ENCODE measurements at regions not wholly inside any gene's neighbourhood (a gene's known extent, or its start where the extent isn't known, plus 50 kb on each side); places are given as distances from the start of the nearest gene placed in this dataset.

DNA sequence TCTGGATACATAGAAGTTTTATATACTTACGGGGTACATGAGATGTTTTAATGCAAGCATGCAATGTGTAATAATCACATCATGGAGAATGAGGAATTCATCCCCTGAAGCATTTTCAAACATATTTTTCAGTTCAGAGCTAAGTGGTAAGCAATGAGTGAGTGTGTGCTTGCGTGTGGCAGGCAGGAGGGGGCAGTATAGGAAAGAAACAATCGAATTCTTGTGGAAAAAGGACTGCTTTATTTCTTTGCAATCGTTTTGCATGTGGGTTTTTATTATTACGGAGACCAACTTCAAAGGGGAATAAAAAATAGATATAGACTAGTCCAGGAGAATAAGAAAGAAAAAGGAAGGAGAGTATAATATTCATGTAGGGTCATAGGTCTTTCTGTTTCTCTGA, 271.6 kb downstream of the CHL1 start:
- CTCF ChIA-PET, result interaction anchor here (0.6 to 1.7 kb wide), 6 partner anchors 8 to 233 kb away, joined by 3 to 9 read pairs (median 4); no protein-coding TSS in a partner anchor
- DNase-seq (ENCODE audit: low read depth, low spot score), result no peak
- peaks cover 3% of the 10 kb centered on the region; the same call in 1 of the 2 replicates for H3K9me3 ChIP-seq (ENCODE audit: control insufficient read depth, insufficient read depth, low read length)
- H3K27me3 ChIP-seq (ENCODE audit: control insufficient read depth, insufficient read depth, low read length), result no peaks in the 10 kb centered on the region
- POLR2A ChIA-PET, result no interaction called here
- H3K27ac ChIP-seq (ENCODE audit: low read depth, low read length), result no peak overlapping the region
- TF ChIP-seq, protein P1, sequence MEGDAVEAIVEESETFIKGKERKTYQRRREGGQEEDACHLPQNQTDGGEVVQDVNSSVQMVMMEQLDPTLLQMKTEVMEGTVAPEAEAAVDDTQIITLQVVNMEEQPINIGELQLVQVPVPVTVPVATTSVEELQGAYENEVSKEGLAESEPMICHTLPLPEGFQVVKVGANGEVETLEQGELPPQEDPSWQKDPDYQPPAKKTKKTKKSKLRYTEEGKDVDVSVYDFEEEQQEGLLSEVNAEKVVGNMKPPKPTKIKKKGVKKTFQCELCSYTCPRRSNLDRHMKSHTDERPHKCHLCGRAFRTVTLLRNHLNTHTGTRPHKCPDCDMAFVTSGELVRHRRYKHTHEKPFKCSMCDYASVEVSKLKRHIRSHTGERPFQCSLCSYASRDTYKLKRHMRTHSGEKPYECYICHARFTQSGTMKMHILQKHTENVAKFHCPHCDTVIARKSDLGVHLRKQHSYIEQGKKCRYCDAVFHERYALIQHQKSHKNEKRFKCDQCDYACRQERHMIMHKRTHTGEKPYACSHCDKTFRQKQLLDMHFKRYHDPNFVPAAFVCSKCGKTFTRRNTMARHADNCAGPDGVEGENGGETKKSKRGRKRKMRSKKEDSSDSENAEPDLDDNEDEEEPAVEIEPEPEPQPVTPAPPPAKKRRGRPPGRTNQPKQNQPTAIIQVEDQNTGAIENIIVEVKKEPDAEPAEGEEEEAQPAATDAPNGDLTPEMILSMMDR (IDR thresholded peaks at IDR 0.05; ENCODE audit: low read depth, low read length), result peak; percentile 53
- H3K4me3 ChIP-seq (ENCODE audit: low read depth, low read length), result no peak overlapping the region

GRCh38 chr3:473033-473800, 276.7 kb downstream of the CHL1 start:
- CTCF ChIA-PET, result no interaction called here
- peaks cover 3% of the 10 kb centered on the region; the same call in 1 of the 2 replicates for H3K9me3 ChIP-seq (ENCODE audit: control insufficient read depth, insufficient read depth, low read length)
- TF ChIP-seq, protein P1 (IDR thresholded peaks at IDR 0.05; ENCODE audit: low read depth, low read length), result no peak
- POLR2A ChIA-PET, result no interaction called here
- no peak for DNase-seq (ENCODE audit: low read depth, low spot score)
- no peak overlapping the region for H3K27ac ChIP-seq (ENCODE audit: low read depth, low read length)
- H3K4me3 ChIP-seq (ENCODE audit: low read depth, low read length), result no peak overlapping the region
- no peaks in the 10 kb centered on the region for H3K27me3 ChIP-seq (ENCODE audit: control insufficient read depth, insufficient read depth, low read length)

GRCh38 chr3:474828-475227, 278.3 kb downstream of the CHL1 start:
- POLR2A ChIA-PET, result no interaction called here
- TF ChIP-seq, protein P1 (IDR thresholded peaks at IDR 0.05; ENCODE audit: low read depth, low read length), result no peak
- DNase-seq (ENCODE audit: low read depth, low spot score), result no peak
- Histone ChIP-seq H3K9me3 (ENCODE audit: control insufficient read depth, insufficient read depth, low read length) (peaks cover 3% of the 10 kb centered on the region; the same call in 1 of the 2 replicates), H3K27ac (ENCODE audit: low read depth, low read length) (no peak overlapping the region), H3K27me3 (ENCODE audit: control insufficient read depth, insufficient read depth, low read length) (no peaks in the 10 kb centered on the region), H3K4me3 (ENCODE audit: low read depth, low read length) (no peak overlapping the region)
- CTCF ChIA-PET, result no interaction called here

GRCh38 chr3:480070-480469, 283.5 kb downstream of the CHL1 start:
- DNase-seq (ENCODE audit: low read depth, low spot score), result no peak
- POLR2A ChIA-PET, result no interaction called here
- no peak overlapping the region for H3K27ac ChIP-seq (ENCODE audit: low read depth, low read length)
- CTCF ChIA-PET, result no interaction called here
- peaks cover 3% of the 10 kb centered on the region for H3K9me3 ChIP-seq (ENCODE audit: control insufficient read depth, insufficient read depth, low read length)
- H3K4me3 ChIP-seq (ENCODE audit: low read depth, low read length), result no peak overlapping the region
- no peaks in the 10 kb centered on the region for H3K27me3 ChIP-seq (ENCODE audit: control insufficient read depth, insufficient read depth, low read length)
- TF ChIP-seq, protein P1 (IDR thresholded peaks at IDR 0.05; ENCODE audit: low read depth, low read length), result no peak

DNA sequence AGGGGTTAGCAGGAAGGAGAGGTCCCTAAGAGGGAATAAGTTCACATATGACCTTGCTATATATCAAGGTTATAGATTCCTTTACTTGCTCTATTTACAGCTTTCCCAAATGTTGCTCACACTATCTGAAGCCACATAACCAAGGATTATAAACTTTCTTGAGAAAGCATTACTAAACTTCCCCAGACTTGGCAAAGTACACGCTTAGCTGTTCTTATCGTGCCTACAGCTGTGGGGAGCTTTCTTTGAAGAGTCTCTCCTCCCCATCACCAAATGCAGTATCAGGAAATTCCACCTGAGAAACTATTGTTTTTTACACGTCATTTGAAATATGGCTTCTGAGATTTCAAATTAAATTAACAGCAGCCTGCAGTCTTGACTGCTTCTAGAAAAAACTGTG, 284.5 kb downstream of the CHL1 start:
- peaks cover 3% of the 10 kb centered on the region for H3K9me3 ChIP-seq (ENCODE audit: control insufficient read depth, insufficient read depth, low read length)
- H3K27me3 ChIP-seq (ENCODE audit: control insufficient read depth, insufficient read depth, low read length), result no peaks in the 10 kb centered on the region
- H3K4me3 ChIP-seq (ENCODE audit: low read depth, low read length), result no peak overlapping the region
- no peak overlapping the region for H3K27ac ChIP-seq (ENCODE audit: low read depth, low read length)
- TF ChIP-seq, protein P1 (IDR thresholded peaks at IDR 0.05; ENCODE audit: low read depth, low read length), result no peak
- DNase-seq (ENCODE audit: low read depth, low spot score), result no peak
- ChIA-PET CTCF (no interaction called here), POLR2A (no interaction called here)
